ENCODE measurements at regions not wholly inside any gene's neighbourhood (a gene's known extent, or its start where the extent isn't known, plus 50 kb on each side); places are given as distances from the start of the nearest gene placed in this dataset.

- no peak for TF ChIP-seq CTCF (conservative IDR thresholded peaks at IDR 0.05; ENCODE audit: low read depth, low read length)
- no peak overlapping the region for H3K4me3 ChIP-seq (ENCODE audit: low read depth, low read length)
- DNase-seq (ENCODE audit: low read depth) = no peak
These were observed 630.2 kb upstream of the FTMT start for GRCh38 chr5:121221483-121221882.

DNA sequence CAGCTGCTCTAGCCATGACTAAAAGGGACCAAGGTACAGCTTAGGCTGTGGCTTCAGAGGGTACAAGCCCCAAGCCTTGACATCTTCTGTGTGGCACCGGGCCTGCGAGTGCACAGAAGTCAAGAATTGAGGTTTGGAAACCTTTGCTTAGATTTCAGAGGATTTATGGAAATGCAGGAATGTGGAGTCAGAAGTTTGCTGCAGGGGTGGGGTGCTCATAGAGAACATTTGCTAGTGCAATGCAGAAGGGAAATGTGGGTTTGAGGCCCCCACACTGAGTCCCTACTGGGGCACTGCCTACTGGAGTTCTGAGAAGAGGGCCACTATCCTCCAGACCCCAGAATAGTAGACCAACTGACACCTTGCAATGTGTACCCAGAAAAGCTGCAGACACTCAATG is 624.9 kb upstream of the FTMT start:
- TF ChIP-seq CTCF (conservative IDR thresholded peaks at IDR 0.05; ENCODE audit: low read depth, low read length) = no peak
- no peak overlapping the region for H3K4me3 ChIP-seq (ENCODE audit: low read depth, low read length)
- DNase-seq (ENCODE audit: low read depth) = no peak

- H3K4me3 ChIP-seq (ENCODE audit: low read depth, low read length) = no peak overlapping the region
- TF ChIP-seq CTCF (conservative IDR thresholded peaks at IDR 0.05; ENCODE audit: low read depth, low read length) = no peak
- DNase-seq (ENCODE audit: low read depth) = no peak
These were observed 611.7 kb upstream of the FTMT start for GRCh38 chr5:121239951-121240350.

DNA sequence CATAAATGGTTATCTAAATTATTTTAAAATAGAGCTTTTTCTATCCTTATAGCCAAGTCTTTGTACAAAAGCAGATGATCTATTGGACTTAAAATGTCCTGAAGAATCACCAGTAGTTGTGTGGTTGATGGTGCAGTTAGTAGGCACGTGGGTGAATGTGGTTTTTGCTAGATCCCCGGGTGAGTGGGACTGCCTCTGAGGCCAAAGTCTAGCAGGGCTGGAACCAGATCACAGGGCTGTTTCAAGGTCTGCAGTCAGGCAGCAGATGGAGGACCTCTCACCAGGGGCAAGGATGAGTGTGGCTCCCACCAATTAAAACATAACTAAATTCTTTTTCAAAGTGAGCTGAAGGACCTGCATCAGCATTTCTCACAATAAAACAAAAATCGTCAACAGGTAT is 604.7 kb upstream of the FTMT start:
- TF ChIP-seq CTCF (conservative IDR thresholded peaks at IDR 0.05; ENCODE audit: low read depth, low read length) = no peak
- no peak overlapping the region for H3K4me3 ChIP-seq (ENCODE audit: low read depth, low read length)
- no peak for DNase-seq (ENCODE audit: low read depth)

DNA sequence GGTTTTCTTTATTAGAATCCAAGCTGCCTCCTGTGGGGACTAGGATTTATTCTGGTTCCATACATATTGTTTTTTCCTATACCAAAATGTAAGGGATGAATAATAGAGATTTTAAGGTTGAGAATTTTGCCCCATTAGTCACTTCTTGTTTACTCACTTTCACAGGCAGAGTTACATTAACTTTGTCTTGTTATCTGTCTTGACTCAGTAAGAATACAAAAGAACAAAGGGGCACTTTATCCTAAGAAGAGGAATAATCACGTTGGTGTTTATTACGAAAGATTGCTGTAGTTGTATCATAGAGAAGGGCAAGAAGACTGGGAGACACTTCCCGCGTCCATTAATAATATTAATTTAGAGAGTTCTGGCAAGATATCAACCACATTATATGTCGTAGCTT is 599.7 kb upstream of the FTMT start:
- TF ChIP-seq CTCF (conservative IDR thresholded peaks at IDR 0.05; ENCODE audit: low read depth, low read length) = no peak
- no peak for DNase-seq (ENCODE audit: low read depth)
- no peak overlapping the region for H3K4me3 ChIP-seq (ENCODE audit: low read depth, low read length)

GRCh38 chr5:121257621-121258020 is 594.1 kb upstream of the FTMT start:
- no peak for TF ChIP-seq CTCF (conservative IDR thresholded peaks at IDR 0.05; ENCODE audit: low read depth, low read length)
- H3K4me3 ChIP-seq (ENCODE audit: low read depth, low read length) = no peak overlapping the region
- DNase-seq (ENCODE audit: low read depth) = no peak

DNA sequence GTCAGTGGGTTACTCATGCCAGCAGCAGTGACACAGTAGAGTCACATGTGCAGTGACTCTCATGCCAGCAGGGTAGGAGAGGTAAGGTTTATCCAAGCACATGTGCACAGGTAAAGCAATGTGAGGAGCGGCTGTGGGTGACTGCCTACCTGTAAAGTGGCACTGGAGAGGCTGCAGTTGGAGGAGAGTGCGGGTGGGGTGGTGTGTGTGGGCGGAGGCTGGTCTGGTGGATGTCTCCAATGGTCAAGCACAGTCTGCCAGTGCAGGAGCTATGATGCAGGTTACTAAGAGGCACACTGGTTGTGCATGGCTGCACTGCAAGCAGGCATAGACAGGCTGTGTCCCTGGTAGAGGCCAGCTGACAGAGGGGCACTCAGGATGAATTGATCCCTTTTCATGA is 588.2 kb upstream of the FTMT start:
- no peak for DNase-seq (ENCODE audit: low read depth)
- H3K4me3 ChIP-seq (ENCODE audit: low read depth, low read length) = no peak overlapping the region
- no peak for TF ChIP-seq CTCF (conservative IDR thresholded peaks at IDR 0.05; ENCODE audit: low read depth, low read length)
